Neural cell (in vitro differentiated cells): ENCODE measurements at regions not wholly inside any gene's neighbourhood (a gene's known extent, or its start where the extent isn't known, plus 50 kb on each side); places are given as distances from the start of the nearest gene placed in this dataset.

Source experiments
- H2AFZ ChIP-seq: fragments of 200-600, 300-800 bp; sonication (generic), shearing (Covaris generic); 2 replicates; pipeline ENCODE4 v1.6.0; 2014; ENCODE audit warnings: low read depth, mild to moderate bottlenecking, antibody characterized with exemption, low read length, moderate library complexity
- H3F3A ChIP-seq: fragments of 200-600 bp; shearing (Covaris generic); 2 replicates; pipeline ENCODE4 v1.6.1; 2016; ENCODE audit warnings: mild to moderate bottlenecking, moderate library complexity, mixed read lengths, antibody characterized with exemption, low read length; ENCODE audit not compliant: insufficient read depth, poor library complexity, severe bottlenecking
- H3K27ac ChIP-seq: fragments of 200-600, 300-800 bp; sonication (generic), shearing (Covaris generic); 2 replicates; pipeline ENCODE4 v1.5.1; 2014; ENCODE audit warnings: mild to moderate bottlenecking, low read length, moderate library complexity
- H3K27me3 ChIP-seq: fragments of 300-800, 200-600 bp; sonication (generic), shearing (Covaris generic); 2 replicates; pipeline ENCODE4 v1.6.0; 2014; ENCODE audit warnings: mild to moderate bottlenecking, low read depth, low read length, moderate library complexity; ENCODE audit not compliant: insufficient read depth
- H3K36me3 ChIP-seq: fragments of 300-800, 200-600 bp; sonication (generic), shearing (Covaris generic); 2 replicates; pipeline ENCODE4 v1.5.1; 2014; ENCODE audit warnings: mild to moderate bottlenecking, antibody characterized with exemption, low read length, moderate library complexity; ENCODE audit not compliant: insufficient read depth
- H3K4me2 ChIP-seq: fragments of 300-800, 200-600 bp; sonication (generic), shearing (Covaris generic); 2 replicates; pipeline ENCODE4 v1.6.0; 2014; ENCODE audit warnings: mild to moderate bottlenecking, low read length
- H3K4me3 ChIP-seq: fragments of 300-800, 200-600 bp; sonication (generic), shearing (Covaris generic); 2 replicates; pipeline ENCODE4 v1.5.1; 2014; ENCODE audit warnings: mild to moderate bottlenecking, low read length, moderate library complexity
- H3K79me2 ChIP-seq: fragments of 200-600 bp; shearing (Covaris generic); replicated peaks from 2 replicates; pipeline ENCODE4 v1.6.0; 2014; ENCODE audit warnings: mild to moderate bottlenecking, low read length, moderate library complexity; ENCODE audit not compliant: insufficient read depth
- H3K9ac ChIP-seq: fragments of 300-800, 200-600 bp; sonication (generic), shearing (Covaris generic); 2 replicates; pipeline ENCODE4 v1.6.1; 2016; ENCODE audit warnings: mild to moderate bottlenecking, low read length, mixed read lengths
- H3K9me2 ChIP-seq: fragments of 200-600 bp; shearing (Covaris generic); 2 replicates; pipeline ENCODE4 v1.6.1; 2016; ENCODE audit warnings: mild to moderate bottlenecking, low read length, mixed read lengths; ENCODE audit not compliant: insufficient read depth
- H3K9me3 ChIP-seq: fragments of 200-600, 300-800 bp; sonication (generic), shearing (Covaris generic); 2 replicates; pipeline ENCODE4 v1.6.1; 2016; ENCODE audit warnings: mild to moderate bottlenecking, mixed run types, low read length, moderate library complexity, mixed read lengths
- H4K20me1 ChIP-seq: fragments of 200-600 bp; shearing (Covaris generic); 2 replicates; pipeline ENCODE4 v1.6.1; 2016; ENCODE audit warnings: mild to moderate bottlenecking, mixed run types; ENCODE audit not compliant: insufficient read depth
- CTCF ChIP-seq: fragments of 450-650 bp; IDR thresholded peaks from 2 replicates; pipeline ENCODE4 v1.5.1; 2014; ENCODE audit warnings: antibody characterized with exemption, mild to moderate bottlenecking, moderate library complexity; ENCODE audit not compliant: poor library complexity, severe bottlenecking
- EP300 ChIP-seq: fragments of 450-650 bp; conservative IDR thresholded peaks from 2 replicates; pipeline ENCODE4 v1.6.1; 2014; ENCODE audit warnings: antibody characterized with exemption, mild to moderate bottlenecking, moderate library complexity; ENCODE audit not compliant: poor library complexity, severe bottlenecking
- EZH2 ChIP-seq: fragments of 200-600, 300-800 bp; shearing (Covaris generic), sonication (generic); IDR thresholded peaks from 2 replicates; pipeline ENCODE4 v1.6.1; 2014; ENCODE audit warnings: antibody characterized with exemption, low read length, borderline replicate concordance, mild to moderate bottlenecking; ENCODE audit not compliant: insufficient read depth, poor library complexity, severe bottlenecking
- MXI1 ChIP-seq: fragments of 450-650 bp; conservative IDR thresholded peaks from 2 replicates; pipeline ENCODE4 v1.6.1; 2014; ENCODE audit warnings: antibody characterized with exemption, mild to moderate bottlenecking; ENCODE audit not compliant: poor library complexity, severe bottlenecking
- POLR2AphosphoS5 ChIP-seq: IDR thresholded peaks from 2 replicates; pipeline ENCODE4 v1.6.1; 2012
- RAD21 ChIP-seq: fragments of 450-650 bp; conservative IDR thresholded peaks from 2 replicates; pipeline ENCODE4 v1.6.1; 2014; ENCODE audit warnings: antibody characterized with exemption, mild to moderate bottlenecking, moderate library complexity
- REST ChIP-seq: IDR thresholded peaks from 2 replicates; pipeline ENCODE4 v1.6.1; 2012; ENCODE audit warnings: borderline replicate concordance
- SMC3 ChIP-seq: fragments of 450-650 bp; conservative IDR thresholded peaks from 2 replicates; pipeline ENCODE4 v1.6.1; 2014; ENCODE audit warnings: antibody characterized with exemption, mild to moderate bottlenecking, moderate library complexity; ENCODE audit not compliant: poor library complexity
- TAF1 ChIP-seq: IDR thresholded peaks from 2 replicates; pipeline ENCODE4 v1.6.1; 2012; ENCODE audit warnings: low read depth

DNA sequence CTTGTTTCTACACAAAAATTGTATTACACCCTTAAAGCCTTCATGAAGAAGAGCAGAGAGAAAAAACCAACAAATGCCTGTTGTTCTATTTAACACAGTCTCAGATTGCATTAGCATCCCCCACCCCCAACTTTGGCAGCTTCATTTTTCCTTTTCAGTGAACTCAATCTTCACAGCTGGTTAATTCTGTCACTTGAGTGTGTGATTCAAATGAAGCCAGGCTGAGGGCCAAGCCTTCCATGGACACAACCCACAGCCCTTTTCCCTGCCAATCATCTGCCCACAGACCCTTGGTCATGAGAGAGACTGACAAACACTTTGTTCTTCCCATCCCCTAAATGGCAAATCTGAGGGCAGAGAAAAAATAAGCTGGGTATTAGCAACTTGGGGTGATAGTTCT is 217.5 kb upstream of the NMUR2 start:
- H3K9ac ChIP-seq = no peak overlapping the region
- no peaks in the 10 kb centered on the region for H4K20me1 ChIP-seq
- H3K27ac ChIP-seq = no peak overlapping the region
- H3K36me3 ChIP-seq = no peaks in the 10 kb centered on the region
- no peak overlapping the region for H3K4me2 ChIP-seq
- no peaks in the 10 kb centered on the region for H3K9me3 ChIP-seq
- H2AFZ ChIP-seq = no peak overlapping the region
- H3F3A ChIP-seq = no peaks in the 10 kb centered on the region
- TF ChIP-seq MXI1 = no peak
- no peak overlapping the region for H3K4me3 ChIP-seq
- H3K27me3 ChIP-seq = no peaks in the 10 kb centered on the region
- H3K79me2 ChIP-seq = no peaks in the 10 kb centered on the region
- H3K9me2 ChIP-seq = no peaks in the 10 kb centered on the region

DNA sequence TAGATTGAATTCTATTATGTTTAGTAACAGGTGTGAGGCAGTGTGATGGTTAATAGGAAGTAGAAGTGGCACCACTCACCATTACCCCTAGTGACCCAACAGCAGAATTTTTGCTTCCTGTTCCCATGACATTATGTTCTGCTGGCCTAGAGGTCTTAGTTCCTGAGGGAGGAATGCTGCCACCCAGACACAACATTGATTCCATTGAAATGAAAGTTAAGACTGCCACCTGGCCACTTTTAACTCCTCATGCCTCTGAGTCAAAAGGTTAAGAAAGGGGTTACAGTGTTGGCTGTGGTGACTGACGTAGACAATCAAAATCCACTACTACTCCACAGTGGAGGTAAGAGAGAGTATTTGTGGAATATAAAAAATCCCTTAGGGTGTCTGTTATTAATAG is 218.9 kb upstream of the NMUR2 start:
- Histone ChIP-seq H3K27me3 (no peaks in the 10 kb centered on the region), H4K20me1 (no peaks in the 10 kb centered on the region), H3K4me2 (no peak overlapping the region), H3K9me3 (no peaks in the 10 kb centered on the region), H3K9me2 (no peaks in the 10 kb centered on the region), H2AFZ (no peak overlapping the region), H3K79me2 (no peaks in the 10 kb centered on the region), H3K36me3 (no peaks in the 10 kb centered on the region), H3K27ac (no peak overlapping the region), H3F3A (no peaks in the 10 kb centered on the region), H3K4me3 (no peak overlapping the region), H3K9ac (no peak overlapping the region)
- TF ChIP-seq REST (no peak), CTCF (no peak), RAD21 (no peak), EZH2 (no peak), POLR2AphosphoS5 (no peak), MXI1 (no peak), EP300 (no peak), SMC3 (no peak), TAF1 (no peak)

DNA sequence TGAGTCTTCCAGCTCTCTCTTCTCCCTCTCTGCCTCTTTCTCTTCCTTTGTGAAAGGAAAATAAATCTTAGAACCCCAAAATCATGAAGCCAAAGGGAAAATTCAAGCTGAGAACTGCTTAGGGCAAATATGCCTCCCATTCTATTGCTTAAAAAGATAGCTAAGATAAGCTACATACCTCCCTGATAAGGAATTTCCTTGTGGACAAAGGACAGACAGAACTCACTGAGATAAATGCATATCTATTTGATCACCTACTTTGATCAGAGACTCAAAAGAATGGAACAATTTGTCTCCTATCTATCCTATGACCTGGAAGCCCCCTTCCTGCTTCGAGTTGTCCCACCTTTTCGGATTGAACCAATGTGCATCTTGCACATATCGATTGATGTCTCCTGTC is 220.6 kb upstream of the NMUR2 start:
- H3F3A ChIP-seq = no peaks in the 10 kb centered on the region
- no peak overlapping the region for H2AFZ ChIP-seq
- H3K4me2 ChIP-seq = no peak overlapping the region
- H3K9ac ChIP-seq = no peak overlapping the region
- no peaks in the 10 kb centered on the region for H4K20me1 ChIP-seq
- no peak overlapping the region for H3K4me3 ChIP-seq
- H3K27ac ChIP-seq = no peak overlapping the region
- H3K79me2 ChIP-seq = no peaks in the 10 kb centered on the region
- no peaks in the 10 kb centered on the region for H3K36me3 ChIP-seq
- H3K9me2 ChIP-seq = no peaks in the 10 kb centered on the region
- no peaks in the 10 kb centered on the region for H3K27me3 ChIP-seq
- no peak for TF ChIP-seq REST
- no peak for TF ChIP-seq CTCF
- TF ChIP-seq POLR2AphosphoS5 = no peak
- no peak for TF ChIP-seq EZH2
- no peak for TF ChIP-seq TAF1
- TF ChIP-seq SMC3 = no peak
- TF ChIP-seq RAD21 = no peak
- no peak for TF ChIP-seq EP300
- TF ChIP-seq MXI1 = no peak
- no peaks in the 10 kb centered on the region for H3K9me3 ChIP-seq
